SU-DHL-6 (cell line): ENCODE measurements at regions not wholly inside any gene's neighbourhood (a gene's known extent, or its start where the extent isn't known, plus 50 kb on each side); places are given as distances from the start of the nearest gene placed in this dataset.

Source experiments
- EZH2phosphoT487 ChIP-seq: fragments of 200-600 bp; sonication (generic), shearing (Covaris generic); conservative IDR thresholded peaks from 2 replicates; pipeline ENCODE4 v1.6.1; 2018; ENCODE audit warnings: mild to moderate bottlenecking, antibody characterized with exemption, low read length, moderate library complexity, mixed read lengths
- TF ChIP-seq, protein P1 (sequence below): fragments of 200-600 bp; sonication (generic); IDR thresholded peaks from one replicate; pipeline ENCODE4 v1.5.1; 2017; ENCODE audit warnings: antibody characterized with exemption, mild to moderate bottlenecking, low read length, moderate library complexity; ENCODE audit not compliant: insufficient read depth, poor library complexity, severe bottlenecking

DNA sequence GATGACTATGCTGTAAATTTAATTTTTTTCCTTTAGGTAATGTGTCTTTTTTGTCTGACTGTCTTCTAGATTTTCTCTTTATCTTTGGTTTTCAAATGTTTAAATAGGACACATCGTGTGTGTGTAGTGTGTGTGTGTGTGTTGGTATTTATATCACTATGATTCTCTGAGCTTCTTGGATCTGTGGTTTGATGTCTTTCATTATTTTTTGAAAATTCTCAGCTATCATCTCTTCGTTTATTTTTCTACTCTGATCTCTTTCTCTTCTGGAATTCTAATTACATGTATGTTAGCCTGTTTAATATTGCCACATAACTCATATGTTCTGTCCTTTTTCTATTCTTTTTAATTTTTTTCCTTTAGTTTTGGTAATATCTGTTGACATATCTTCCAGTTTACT lies 73.5 kb upstream of the OR10AD1 start:
- TF ChIP-seq, protein P1, sequence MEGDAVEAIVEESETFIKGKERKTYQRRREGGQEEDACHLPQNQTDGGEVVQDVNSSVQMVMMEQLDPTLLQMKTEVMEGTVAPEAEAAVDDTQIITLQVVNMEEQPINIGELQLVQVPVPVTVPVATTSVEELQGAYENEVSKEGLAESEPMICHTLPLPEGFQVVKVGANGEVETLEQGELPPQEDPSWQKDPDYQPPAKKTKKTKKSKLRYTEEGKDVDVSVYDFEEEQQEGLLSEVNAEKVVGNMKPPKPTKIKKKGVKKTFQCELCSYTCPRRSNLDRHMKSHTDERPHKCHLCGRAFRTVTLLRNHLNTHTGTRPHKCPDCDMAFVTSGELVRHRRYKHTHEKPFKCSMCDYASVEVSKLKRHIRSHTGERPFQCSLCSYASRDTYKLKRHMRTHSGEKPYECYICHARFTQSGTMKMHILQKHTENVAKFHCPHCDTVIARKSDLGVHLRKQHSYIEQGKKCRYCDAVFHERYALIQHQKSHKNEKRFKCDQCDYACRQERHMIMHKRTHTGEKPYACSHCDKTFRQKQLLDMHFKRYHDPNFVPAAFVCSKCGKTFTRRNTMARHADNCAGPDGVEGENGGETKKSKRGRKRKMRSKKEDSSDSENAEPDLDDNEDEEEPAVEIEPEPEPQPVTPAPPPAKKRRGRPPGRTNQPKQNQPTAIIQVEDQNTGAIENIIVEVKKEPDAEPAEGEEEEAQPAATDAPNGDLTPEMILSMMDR: no peak
- TF ChIP-seq EZH2phosphoT487: no peak
